SKM-1 (cell line): ENCODE measurements at regions not wholly inside any gene's neighbourhood (a gene's known extent, or its start where the extent isn't known, plus 50 kb on each side); places are given as distances from the start of the nearest gene placed in this dataset.
"Not testable (repeated sequence)": the region's sequence is repeated elsewhere in the genome, so short reads cannot be mapped to it uniquely, and the experiment has no call there.

Experiments used
- DNase-seq: peaks from one replicate; lab custom pipeline; 2025; ENCODE audit not compliant: unreplicated experiment; lab: John Stamatoyannopoulos, UW

GRCh38 chr2:64250063-64250462 is 105.8 kb upstream of the PELI1 start:
- DNase-seq, result no peak

- no peak for DNase-seq
Observed at GRCh38 chr2:64250751-64251423, 106.7 kb upstream of the PELI1 start.

- no peak for DNase-seq
Observed at GRCh38 chr2:64251497-64252250, 107.5 kb upstream of the PELI1 start.

- not testable (repeated sequence) for DNase-seq
Observed at GRCh38 chr2:64252251-64252978, 108.2 kb upstream of the PELI1 start.

- not testable (repeated sequence) for DNase-seq
Observed at GRCh38 chr2:64253421-64253820, 109.2 kb upstream of the PELI1 start.

- DNase-seq, result no peak
Observed at GRCh38 chr2:64258566-64258965, 114.3 kb upstream of the PELI1 start.

- no peak for DNase-seq
Observed at GRCh38 chr2:64259312-64259711, 115.1 kb upstream of the PELI1 start.

- DNase-seq, result no peak
Observed at GRCh38 chr2:64260093-64260803, 116.0 kb upstream of the PELI1 start.

- peak; percentile 72 for DNase-seq
Observed at GRCh38 chr2:64260817-64261216, 116.6 kb upstream of the PELI1 start.

GRCh38 chr2:64262071-64262470 is 117.9 kb upstream of the PELI1 start:
- no peak for DNase-seq

- DNase-seq, result no peak
Observed at GRCh38 chr2:64262816-64263215, 118.6 kb upstream of the PELI1 start.

- DNase-seq, result no peak
Observed at GRCh38 chr2:64263315-64263714, 119.1 kb upstream of the PELI1 start.

- no peak for DNase-seq
Observed at GRCh38 chr2:64267699-64268098, 123.5 kb upstream of the PELI1 start.

- DNase-seq, result no peak
Observed at GRCh38 chr2:64268330-64269048, 124.3 kb upstream of the PELI1 start.

- peak; percentile 75 for DNase-seq
Observed at GRCh38 chr2:64273524-64274398, 129.5 kb upstream of the PELI1 start.

- no peak for DNase-seq
Observed at GRCh38 chr2:64274399-64275173, 130.4 kb upstream of the PELI1 start.

- no peak for DNase-seq
Observed at GRCh38 chr2:64275174-64275466, 130.9 kb upstream of the PELI1 start.

- no peak for DNase-seq
Observed at GRCh38 chr2:64276417-64277095, 132.3 kb upstream of the PELI1 start.
